ENCODE measurements at regions not wholly inside any gene's neighbourhood (a gene's known extent, or its start where the extent isn't known, plus 50 kb on each side); places are given as distances from the start of the nearest gene placed in this dataset.

- no peak for DNase-seq
These were observed 377.9 kb downstream of the ARL6IP6 start for GRCh38 chr2:153096272-153096671.

- no peak for DNase-seq
These were observed 372.9 kb downstream of the ARL6IP6 start for GRCh38 chr2:153091344-153091743.

DNA sequence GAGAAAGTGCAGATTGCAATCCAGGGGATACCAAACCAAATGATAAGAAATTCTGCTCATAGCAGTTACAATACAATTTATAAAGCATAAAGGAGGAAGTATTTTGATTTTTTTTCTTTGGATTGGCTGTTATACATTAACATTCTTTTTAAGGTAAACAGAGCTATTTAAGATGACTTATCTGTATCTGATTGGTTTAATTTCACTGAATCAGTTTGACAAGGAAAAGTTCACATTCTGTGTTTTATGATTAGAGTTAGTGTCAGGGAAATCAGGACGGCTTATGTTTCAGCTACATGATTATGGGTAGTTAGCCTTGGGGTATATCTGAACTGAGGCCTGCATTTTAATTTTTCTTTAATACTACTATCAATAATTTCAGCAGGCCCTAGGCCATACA, 360.9 kb downstream of the ARL6IP6 start:
- DNase-seq, result no peak

- DNase-seq, result no peak
These were observed 358.9 kb downstream of the ARL6IP6 start for GRCh38 chr2:153077311-153077710.

GRCh38 chr2:153074207-153074606, 355.8 kb downstream of the ARL6IP6 start:
- DNase-seq, result no peak

GRCh38 chr2:153072813-153073212, 354.4 kb downstream of the ARL6IP6 start:
- DNase-seq, result no peak

DNA sequence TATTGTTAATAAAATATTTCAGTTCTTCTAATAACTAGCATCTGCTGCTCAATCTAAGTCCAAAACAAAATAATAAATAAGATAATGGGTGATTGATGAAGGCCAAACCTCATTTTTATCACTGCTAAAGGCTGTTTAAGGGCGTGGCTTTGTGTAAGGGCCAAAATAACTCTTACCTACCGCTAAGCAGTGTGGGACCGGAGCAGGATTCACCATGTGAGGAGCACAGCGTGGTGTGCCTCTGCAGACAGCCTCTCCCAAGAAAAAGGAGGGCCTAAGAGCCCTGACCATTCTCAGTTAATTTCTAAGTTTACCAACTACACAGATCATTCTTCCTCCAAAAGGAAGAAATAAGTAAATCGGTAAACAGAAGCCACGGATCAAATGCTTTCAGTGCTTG, 353.7 kb downstream of the ARL6IP6 start:
- no peak for DNase-seq

DNA sequence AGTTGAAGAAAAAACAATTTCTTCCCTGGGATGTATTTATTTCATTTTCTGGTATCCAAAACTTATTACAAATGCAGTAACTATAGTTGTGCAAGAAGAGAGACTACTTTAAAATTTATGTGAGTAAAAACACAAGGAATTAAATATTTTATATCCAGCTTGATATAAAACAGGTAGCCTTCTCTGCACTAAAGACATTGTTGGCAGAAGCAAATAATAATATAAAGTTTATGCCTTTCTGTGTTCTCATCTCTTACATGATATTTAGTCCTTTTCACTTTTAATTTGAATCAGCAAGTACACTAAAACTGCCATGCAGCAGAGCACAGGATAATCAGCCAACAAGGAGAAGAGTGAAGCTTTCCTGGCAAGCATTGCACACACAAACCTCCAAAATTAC, 352.7 kb downstream of the ARL6IP6 start:
- no peak for DNase-seq

GRCh38 chr2:153068915-153069314, 350.5 kb downstream of the ARL6IP6 start:
- no peak for DNase-seq

DNA sequence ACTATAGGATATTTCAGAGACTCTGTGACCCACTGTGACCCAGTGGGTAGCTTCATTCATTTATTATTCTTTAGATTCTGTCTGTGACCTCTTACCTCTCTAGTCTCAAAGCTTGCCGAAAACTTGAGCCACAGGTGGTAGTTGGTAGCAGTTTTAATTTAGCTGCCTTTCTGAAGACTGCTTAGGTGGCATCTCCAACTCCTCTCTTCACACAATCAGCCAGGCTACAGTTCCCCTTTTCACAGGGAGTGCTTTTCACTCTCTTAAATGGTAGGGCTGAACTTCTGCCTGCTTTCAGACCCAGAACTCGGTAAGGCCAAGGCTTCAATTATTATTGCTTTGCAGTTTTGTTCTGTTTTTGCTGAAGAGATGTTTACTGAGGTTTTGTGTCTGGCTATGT, 349.6 kb downstream of the ARL6IP6 start:
- DNase-seq, result no peak

DNA sequence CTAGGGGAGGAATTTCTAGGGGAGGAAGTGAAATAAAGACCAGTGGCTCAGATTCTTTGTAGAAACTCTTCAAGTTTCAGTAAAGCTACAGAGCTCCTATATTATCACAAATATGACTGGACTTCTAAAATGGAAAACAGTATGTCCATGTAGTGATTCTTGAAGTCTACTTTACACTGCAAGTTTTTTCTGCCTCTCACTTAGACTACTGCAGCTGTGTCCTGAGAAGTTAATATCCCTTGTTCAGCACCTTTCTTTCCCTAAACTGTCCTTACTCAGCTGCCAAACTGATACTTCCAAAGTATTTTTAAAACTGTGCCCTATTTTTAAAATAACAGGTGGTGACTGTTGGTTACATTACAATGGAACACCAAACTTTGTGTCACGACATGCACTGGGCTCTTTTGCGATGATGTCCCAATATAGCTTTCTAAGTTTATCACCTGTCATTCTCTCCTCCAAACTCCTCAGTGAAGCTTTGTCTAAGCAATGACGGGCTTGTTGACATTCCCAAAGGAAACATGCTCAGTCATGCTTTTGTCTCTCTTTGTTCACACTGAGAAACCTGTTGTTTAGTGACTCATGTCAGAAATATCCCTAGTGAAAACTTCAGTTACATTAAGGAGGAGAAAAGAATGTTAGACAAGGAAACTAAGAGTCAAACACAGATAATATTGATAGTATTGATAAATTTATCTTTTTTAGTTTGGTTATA, 341.1 kb downstream of the ARL6IP6 start:
- no peak for DNase-seq

GRCh38 chr2:153057743-153058142, 339.3 kb downstream of the ARL6IP6 start:
- no peak for DNase-seq

- no peak for DNase-seq
These were observed 336.8 kb downstream of the ARL6IP6 start for GRCh38 chr2:153055182-153055581.

GRCh38 chr2:153052807-153053559, 334.6 kb downstream of the ARL6IP6 start:
- DNase-seq, result no peak

DNA sequence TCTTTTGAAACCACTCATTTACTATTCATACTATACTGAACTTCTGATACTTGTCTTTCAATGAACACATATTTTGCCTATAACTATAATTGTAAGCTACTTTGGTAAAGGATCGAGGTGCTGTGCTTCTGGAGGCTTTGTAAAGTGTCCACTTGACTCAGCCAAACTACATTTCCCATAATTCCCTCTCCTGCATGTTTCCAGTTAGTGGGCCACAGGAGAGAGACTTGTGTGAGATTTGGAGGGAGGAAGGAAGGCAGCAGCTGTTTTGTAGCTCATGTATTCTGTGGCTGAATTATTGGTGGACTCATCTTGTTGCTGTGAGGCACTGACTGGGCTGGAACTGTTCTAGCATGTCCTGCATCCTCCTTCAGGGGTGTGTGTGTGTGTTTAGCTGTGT, 328.8 kb downstream of the ARL6IP6 start:
- DNase-seq, result no peak

DNA sequence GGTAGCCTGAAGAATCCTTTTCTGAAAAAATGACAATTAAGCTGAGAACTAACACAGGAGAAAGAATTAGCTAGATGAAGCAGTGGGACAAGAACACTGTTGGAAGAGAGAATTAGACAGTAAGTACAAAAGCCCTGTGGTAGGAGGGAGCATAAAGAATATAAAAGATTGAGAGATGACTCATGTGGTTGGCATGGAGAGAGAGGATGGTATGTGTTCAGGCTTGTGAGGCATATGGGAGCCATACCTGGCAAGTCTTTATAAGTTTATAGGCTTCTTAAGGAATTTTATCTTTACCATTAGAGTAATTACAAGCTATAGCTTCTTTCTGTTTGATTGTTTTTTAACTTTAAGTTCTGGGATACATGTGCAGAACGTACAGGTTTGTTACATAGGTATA, 325.0 kb downstream of the ARL6IP6 start:
- DNase-seq, result no peak

- DNase-seq, result no peak
These were observed 310.2 kb downstream of the ARL6IP6 start for GRCh38 chr2:153028626-153029025.

DNA sequence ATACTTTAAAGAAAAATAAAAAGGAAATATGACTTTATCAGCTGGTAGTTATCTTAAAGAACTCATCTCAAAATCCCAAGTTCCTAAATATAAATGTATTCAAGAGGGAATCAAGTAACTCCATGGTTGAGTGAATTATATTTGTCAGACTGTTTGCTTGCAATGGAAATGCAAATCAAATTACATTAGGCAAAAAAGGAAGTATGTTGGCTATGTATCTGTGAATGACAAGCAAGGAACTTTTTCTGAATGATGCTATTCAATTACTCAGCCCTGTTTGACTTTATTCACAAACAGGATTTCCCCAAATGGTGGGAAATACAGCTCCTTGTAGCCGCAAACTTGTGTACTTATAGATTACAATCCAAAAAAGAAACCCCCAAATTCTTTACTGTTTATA, 309.1 kb downstream of the ARL6IP6 start:
- DNase-seq, result no peak

DNA sequence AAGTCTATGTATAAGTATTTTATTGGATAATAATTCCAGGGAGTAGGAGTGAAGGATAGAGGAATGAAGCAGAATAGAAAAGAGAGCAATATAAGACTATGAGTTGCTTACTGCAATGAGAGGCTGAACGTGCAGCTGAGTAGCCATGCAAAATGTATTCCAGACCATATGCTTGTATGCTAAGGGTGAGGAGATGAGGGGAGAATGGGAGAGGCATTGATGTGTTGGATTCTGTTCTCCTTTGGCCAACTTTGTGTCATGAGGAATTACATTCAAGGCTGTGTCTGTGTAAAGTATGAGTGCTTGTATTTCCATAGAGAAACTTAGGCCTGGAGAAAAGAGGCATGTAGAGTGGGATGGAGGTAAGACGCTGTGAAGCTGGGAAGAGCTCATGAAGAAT, 301.8 kb downstream of the ARL6IP6 start:
- DNase-seq, result no peak

GRCh38 chr2:153005071-153005730, 286.8 kb downstream of the ARL6IP6 start:
- DNase-seq, result no peak

DNA sequence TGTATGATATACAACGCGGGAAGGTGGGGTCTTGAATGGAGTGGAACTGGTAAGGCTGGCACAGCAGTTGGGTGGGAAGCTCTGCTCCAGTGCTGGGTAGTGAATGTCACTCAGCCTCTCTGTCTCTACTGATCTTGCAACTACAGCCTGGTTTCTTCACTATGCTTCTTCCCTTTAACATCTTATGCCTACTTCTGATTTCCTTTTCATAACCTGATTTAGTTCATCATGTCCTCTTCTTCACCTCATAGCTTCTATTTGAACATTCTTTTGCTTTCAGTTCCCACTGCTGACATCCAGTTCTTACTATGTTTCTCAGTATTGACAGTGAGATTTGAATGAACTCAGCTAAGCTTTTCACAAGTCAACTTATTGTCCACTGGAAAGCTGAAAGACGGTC, 286.2 kb downstream of the ARL6IP6 start:
- DNase-seq, result no peak

- DNase-seq, result no peak
These were observed 255.7 kb downstream of the ARL6IP6 start for GRCh38 chr2:152974146-152974545.

GRCh38 chr2:152971685-152972084, 253.3 kb downstream of the ARL6IP6 start:
- DNase-seq, result no peak

GRCh38 chr2:152962446-152962845, 244.0 kb downstream of the ARL6IP6 start:
- no peak for DNase-seq
